Loucy (cell line): ENCODE measurements at regions not wholly inside any gene's neighbourhood (a gene's known extent, or its start where the extent isn't known, plus 50 kb on each side); places are given as distances from the start of the nearest gene placed in this dataset.

Source experiments
- EZH2phosphoT487 ChIP-seq: fragments of 200-600 bp; IDR thresholded peaks from 2 replicates; pipeline ENCODE4 v1.6.1; 2018; ENCODE audit warnings: antibody characterized with exemption, mild to moderate bottlenecking, moderate library complexity, borderline replicate concordance
- TF ChIP-seq, protein P1 (sequence below): fragments of 200-600 bp; sonication (generic); conservative IDR thresholded peaks from 2 replicates; pipeline ENCODE4 v1.5.1; 2014; ENCODE audit warnings: mild to moderate bottlenecking, antibody characterized with exemption, low read length

- TF ChIP-seq, protein P1, sequence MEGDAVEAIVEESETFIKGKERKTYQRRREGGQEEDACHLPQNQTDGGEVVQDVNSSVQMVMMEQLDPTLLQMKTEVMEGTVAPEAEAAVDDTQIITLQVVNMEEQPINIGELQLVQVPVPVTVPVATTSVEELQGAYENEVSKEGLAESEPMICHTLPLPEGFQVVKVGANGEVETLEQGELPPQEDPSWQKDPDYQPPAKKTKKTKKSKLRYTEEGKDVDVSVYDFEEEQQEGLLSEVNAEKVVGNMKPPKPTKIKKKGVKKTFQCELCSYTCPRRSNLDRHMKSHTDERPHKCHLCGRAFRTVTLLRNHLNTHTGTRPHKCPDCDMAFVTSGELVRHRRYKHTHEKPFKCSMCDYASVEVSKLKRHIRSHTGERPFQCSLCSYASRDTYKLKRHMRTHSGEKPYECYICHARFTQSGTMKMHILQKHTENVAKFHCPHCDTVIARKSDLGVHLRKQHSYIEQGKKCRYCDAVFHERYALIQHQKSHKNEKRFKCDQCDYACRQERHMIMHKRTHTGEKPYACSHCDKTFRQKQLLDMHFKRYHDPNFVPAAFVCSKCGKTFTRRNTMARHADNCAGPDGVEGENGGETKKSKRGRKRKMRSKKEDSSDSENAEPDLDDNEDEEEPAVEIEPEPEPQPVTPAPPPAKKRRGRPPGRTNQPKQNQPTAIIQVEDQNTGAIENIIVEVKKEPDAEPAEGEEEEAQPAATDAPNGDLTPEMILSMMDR: no peak
- TF ChIP-seq EZH2phosphoT487: no peak
These were observed 1093.2 kb downstream of the TMEM121 start for GRCh38 chr14:106619606-106620005.
